ENCODE measurements at regions not wholly inside any gene's neighbourhood (a gene's known extent, or its start where the extent isn't known, plus 50 kb on each side); places are given as distances from the start of the nearest gene placed in this dataset.

DNA sequence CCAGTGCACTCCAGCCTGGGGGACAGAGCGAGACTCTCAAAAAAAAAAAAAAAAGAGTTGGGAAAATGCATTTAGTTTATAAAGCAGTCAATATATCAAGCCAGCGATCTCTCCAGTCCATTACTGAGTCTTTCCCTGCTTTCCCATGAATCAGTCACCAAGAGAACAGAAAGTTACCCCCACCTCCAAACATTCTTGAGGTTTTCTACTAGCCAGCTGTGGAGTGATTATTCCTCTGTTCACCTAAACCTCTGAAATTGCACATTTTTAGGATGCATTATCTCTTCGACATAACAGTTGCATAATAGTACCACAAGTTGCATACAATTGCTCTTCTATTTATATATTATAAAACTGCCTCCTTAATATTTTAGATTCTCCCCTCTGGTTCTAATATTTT is 134.8 kb upstream of the DIO3 start:
- no peak for DNase-seq

DNA sequence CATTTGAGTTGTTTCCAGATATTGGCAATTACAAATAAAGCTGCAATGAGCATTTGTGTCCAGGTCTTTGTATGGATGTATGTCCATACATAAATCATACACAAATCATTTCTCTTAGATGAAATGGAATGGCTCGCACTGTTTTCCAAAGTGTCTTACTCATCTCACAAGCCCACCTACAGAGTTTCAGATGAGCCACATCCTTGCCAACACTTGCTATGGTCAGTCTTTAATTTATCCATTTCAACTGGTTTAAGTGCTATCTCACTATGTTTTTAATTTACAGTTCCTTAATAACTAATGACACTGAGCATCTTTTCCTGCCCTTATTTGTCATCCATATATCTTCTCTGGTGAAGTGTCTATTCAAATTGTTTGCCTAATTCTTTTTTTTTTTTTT is 132.9 kb upstream of the DIO3 start:
- DNase-seq: no peak

- no peak for DNase-seq
Observed at GRCh38 chr14:101435546-101435945, 125.7 kb upstream of the DIO3 start.

- DNase-seq: no peak
Observed at GRCh38 chr14:101439023-101439422, 122.3 kb upstream of the DIO3 start.

- DNase-seq: no peak
Observed at GRCh38 chr14:101440496-101440895, 120.8 kb upstream of the DIO3 start.

GRCh38 chr14:101441710-101442109 is 119.6 kb upstream of the DIO3 start:
- no peak for DNase-seq

GRCh38 chr14:101442451-101442850 is 118.8 kb upstream of the DIO3 start:
- DNase-seq: no peak

GRCh38 chr14:101444116-101444515 is 117.2 kb upstream of the DIO3 start:
- no peak for DNase-seq

DNA sequence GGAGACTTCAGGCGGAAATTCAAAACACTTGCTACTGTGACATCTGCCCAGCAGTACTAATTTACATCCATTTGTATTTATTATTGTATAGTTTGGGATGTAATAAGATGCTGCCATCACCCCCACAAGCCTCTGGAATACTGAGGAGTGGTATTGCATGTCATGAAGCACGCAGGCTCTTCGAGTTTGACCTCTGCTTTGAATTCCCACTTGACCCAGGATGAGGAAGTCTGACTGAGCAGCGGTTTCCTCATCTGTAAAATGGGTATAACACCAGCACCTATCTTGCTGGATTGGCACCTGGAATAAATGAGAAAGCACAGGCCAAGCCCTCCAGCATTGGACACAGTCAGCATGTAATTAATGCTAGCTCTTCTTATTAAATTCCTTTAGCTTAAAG is 116.0 kb upstream of the DIO3 start:
- no peak for DNase-seq

DNA sequence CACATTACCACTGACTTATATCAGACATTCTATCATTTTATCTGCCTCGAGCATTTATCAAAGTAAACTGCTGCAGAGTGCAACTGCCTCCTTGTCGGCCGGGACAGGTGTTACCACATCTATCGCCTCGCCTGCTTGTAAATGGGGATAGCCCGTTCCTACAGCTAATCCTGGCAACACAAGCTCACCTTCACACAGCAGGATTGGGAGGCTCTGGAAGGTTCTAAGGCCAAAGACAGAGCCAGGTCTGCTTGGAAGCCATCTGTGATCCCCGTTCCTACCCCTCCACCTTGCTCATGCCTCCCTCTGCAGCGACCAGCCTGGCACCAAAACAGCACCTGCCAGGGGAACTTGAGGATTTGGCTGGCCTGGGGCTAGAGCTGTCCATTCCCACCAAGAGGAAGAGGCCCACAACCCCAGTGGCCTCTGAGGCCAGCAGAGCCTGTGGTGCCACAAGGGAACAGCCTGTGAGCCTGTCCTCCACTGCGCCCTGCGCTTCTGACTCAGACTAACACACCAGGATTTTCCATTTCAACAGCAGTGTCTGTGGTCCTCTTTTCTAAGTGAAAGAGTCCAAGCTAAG is 114.8 kb upstream of the DIO3 start:
- DNase-seq: no peak

GRCh38 chr14:101449114-101449513 is 112.2 kb upstream of the DIO3 start:
- no peak for DNase-seq

- DNase-seq: no peak
Observed at GRCh38 chr14:101451166-101451565, 110.1 kb upstream of the DIO3 start.

- DNase-seq: no peak
Observed at GRCh38 chr14:101453225-101453624, 108.1 kb upstream of the DIO3 start.

DNA sequence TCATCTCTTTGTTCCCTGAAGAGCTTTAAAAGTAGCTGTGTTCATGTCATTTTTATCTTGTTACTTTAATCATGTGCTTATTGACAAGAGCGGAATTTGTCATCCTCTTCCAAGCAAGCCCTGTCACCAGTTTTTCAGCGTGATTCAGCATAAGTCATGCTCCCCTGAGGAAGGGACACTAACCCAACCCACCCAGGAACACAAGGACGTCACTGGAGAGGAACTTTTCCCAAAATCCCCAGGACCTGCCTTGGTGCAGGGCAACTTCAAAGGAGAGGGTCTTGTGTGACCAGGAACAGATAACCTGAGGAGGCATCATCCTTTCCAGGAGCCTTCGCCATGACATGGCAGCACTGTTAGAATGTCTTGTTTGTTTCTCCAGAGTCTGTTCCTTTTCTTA is 107.1 kb upstream of the DIO3 start:
- no peak for DNase-seq

- no peak for DNase-seq
Observed at GRCh38 chr14:101456246-101457175, 104.8 kb upstream of the DIO3 start.

GRCh38 chr14:101457301-101457935 is 103.9 kb upstream of the DIO3 start:
- DNase-seq: no peak

- DNase-seq: no peak
Observed at GRCh38 chr14:101457936-101458740, 103.2 kb upstream of the DIO3 start.

DNA sequence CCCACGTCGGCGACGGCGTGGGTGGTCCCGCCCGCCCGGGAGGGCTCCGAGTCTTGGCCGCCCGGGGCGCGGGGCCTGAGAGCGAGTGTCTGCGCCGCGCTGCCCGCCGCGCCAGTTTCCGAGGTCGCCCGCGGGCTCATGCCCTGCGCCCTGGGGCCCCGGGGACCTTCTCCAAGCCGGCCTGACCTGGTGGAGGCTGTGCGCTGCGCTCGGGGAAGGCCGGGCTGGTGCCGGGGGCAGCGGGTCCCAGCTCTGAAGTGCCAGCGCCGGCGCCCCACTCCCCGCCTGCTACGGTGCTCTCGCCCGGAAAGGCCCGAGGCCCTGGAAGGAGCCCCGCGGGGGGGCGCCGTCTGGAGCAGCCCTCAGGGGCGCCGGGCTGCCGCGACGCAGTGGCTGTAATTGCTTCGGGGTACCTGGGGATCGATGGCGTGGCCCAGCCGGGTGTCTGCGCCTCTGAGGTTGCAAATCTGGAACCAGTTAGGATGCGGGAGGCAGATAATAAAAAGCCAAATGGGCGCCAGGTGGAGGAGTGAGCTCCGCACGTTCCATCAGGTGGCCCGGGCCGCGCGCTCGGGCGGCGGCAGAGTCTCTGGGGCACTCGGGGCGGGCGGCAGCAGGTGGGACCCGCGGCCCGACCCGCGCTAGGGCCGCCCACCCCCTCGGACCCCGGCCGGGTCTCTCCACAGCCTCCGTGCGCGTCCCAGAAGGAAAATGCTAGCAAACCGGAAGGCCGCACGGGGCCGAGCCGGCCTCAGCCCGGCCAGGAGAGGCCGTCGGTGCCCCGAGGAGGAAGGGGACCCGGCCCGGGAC is 102.3 kb upstream of the DIO3 start:
- DNase-seq: no peak

DNA sequence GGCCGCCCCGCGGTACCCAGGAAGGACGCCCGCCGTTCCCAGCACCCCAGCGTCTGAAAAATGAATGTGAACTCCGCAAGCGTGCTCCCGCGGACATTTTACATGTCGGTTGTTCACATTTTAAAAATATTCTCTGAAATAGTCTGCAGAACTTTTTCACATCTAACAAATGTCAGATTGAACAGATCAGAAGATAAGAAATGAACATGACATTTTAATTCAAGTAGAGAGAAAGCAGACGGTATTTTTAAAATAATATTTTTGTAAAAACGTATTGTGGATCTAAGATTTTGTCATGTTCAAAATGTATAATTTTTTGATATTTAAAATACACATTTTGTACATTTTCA is 101.8 kb upstream of the DIO3 start:
- no peak for DNase-seq

GRCh38 chr14:101460521-101460920 is 100.8 kb upstream of the DIO3 start:
- no peak for DNase-seq

DNA sequence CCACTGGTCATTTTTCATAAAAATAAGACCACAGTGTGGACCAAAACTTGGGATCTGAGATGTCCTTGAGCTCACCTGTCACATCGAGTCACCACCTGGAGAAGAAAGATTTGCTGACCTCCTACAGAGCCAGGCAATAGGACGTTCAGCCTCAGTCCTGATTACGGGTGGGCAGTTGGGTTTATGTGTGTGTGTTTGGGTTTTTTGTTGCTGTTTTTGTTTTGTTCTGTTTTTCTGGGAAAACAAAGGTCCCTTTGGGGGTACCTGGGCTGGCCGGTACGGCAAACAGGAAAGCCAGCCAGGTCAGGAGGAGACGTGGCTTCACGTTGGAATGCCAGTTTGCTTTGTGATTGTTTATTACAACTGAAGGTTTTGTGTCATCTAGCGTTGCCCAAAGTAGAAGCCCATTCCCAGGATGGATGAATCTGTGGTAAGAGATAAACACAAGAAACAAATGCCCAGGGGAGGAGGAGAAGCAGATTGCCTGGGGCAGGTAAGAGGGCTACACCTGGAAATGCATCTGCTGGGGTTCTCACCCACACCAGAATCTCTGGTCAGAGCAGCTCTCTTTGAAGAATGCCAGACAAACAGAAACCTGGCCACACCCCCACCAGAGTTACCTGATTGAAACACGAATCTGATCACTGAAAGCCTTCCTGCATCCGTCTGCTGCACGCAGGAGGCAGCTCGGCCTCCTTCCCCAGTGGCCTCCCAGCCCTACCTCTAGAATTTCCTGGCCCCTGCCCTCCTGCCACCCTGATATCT is 100.1 kb upstream of the DIO3 start:
- DNase-seq: no peak

DNA sequence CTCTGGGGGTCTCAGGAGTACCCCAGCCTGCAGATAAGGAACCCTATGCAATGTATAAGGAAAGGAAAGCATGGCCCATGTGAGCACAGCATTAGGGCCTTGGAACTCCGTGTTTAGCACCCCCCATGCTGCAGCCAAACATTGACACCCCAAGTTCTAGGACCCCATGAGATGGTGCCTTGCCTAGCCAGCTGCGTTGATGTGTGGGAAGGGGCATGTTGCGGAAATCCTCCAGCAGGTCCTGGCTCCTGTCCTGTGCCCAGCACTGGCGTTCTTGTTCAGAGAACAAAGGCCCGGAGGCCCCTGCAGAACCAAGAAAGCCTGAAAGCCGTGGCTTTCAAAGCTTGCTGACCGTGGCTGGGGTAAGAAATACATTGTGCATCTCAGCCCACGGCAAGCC is 99.4 kb upstream of the DIO3 start:
- DNase-seq: no peak
